HEK293 (cell line): ENCODE measurements at regions not wholly inside any gene's neighbourhood (a gene's known extent, or its start where the extent isn't known, plus 50 kb on each side); places are given as distances from the start of the nearest gene placed in this dataset.

Experiments
- ATF2 ChIP-seq: fragments of 450-650 bp; formaldehyde crosslinking; IDR thresholded peaks from 2 replicates; pipeline ENCODE4 v1.5.1; 2016; ENCODE audit warnings: missing biosample characterization, missing genetic modification characterization, low read depth
- PRDM6 ChIP-seq: fragments of 450-650 bp; formaldehyde crosslinking; IDR thresholded peaks from 2 replicates; pipeline ENCODE4 v1.5.1; 2017; ENCODE audit warnings: missing biosample characterization, missing genetic modification characterization
- YY2 ChIP-seq: fragments of 450-650 bp; formaldehyde crosslinking; IDR thresholded peaks from 2 replicates; pipeline ENCODE4 v1.5.1; 2016; ENCODE audit warnings: missing biosample characterization, missing genetic modification characterization
- ZBTB21 ChIP-seq: fragments of 450-650 bp; formaldehyde crosslinking; IDR thresholded peaks from 2 replicates; pipeline ENCODE4 v1.5.1; 2017; ENCODE audit warnings: missing biosample characterization, missing genetic modification characterization
- ZBTB49 ChIP-seq: fragments of 450-650 bp; formaldehyde crosslinking; IDR thresholded peaks from 2 replicates; pipeline ENCODE4 v1.5.1; 2016; ENCODE audit warnings: missing biosample characterization, missing genetic modification characterization, low read depth
- ZFP69B ChIP-seq: fragments of 450-650 bp; formaldehyde crosslinking; IDR thresholded peaks from 2 replicates; pipeline ENCODE4 v1.5.1; 2016; ENCODE audit warnings: missing biosample characterization, missing genetic modification characterization
- ZIC2 ChIP-seq: fragments of 450-650 bp; formaldehyde crosslinking; IDR thresholded peaks from 2 replicates; pipeline ENCODE4 v1.5.1; 2016; ENCODE audit warnings: missing biosample characterization, missing genetic modification characterization
- ZNF184 ChIP-seq: fragments of 450-650 bp; IDR thresholded peaks from 2 replicates; pipeline ENCODE4 v1.5.1; 2018; ENCODE audit warnings: missing biosample characterization, mild to moderate bottlenecking, missing genetic modification characterization
- ZNF292 ChIP-seq: fragments of 450-650 bp; formaldehyde crosslinking; IDR thresholded peaks from 2 replicates; pipeline ENCODE4 v1.5.1; 2016; ENCODE audit warnings: low read depth, missing biosample characterization, missing genetic modification characterization, borderline replicate concordance
- ZNF324 ChIP-seq: fragments of 450-650 bp; formaldehyde crosslinking; IDR thresholded peaks from 2 replicates; pipeline ENCODE4 v1.5.1; 2016; ENCODE audit warnings: missing biosample characterization, missing genetic modification characterization
- ZNF335 ChIP-seq: fragments of 450-650 bp; formaldehyde crosslinking; conservative IDR thresholded peaks from 2 replicates; pipeline ENCODE4 v1.5.1; 2016; ENCODE audit warnings: missing biosample characterization, missing genetic modification characterization
- ZNF362 ChIP-seq: fragments of 450-650 bp; formaldehyde crosslinking; IDR thresholded peaks from 2 replicates; pipeline ENCODE4 v1.5.1; 2016; ENCODE audit warnings: missing biosample characterization, missing genetic modification characterization
- ZNF398 ChIP-seq: fragments of 450-650 bp; formaldehyde crosslinking; IDR thresholded peaks from 2 replicates; pipeline ENCODE4 v1.5.1; 2017; ENCODE audit warnings: missing biosample characterization, missing genetic modification characterization
- ZNF473 ChIP-seq: fragments of 450-650 bp; formaldehyde crosslinking; IDR thresholded peaks from 2 replicates; pipeline ENCODE4 v1.5.1; 2017; ENCODE audit warnings: missing biosample characterization, missing genetic modification characterization
- ZNF518A ChIP-seq: fragments of 450-650 bp; formaldehyde crosslinking; conservative IDR thresholded peaks from 2 replicates; pipeline ENCODE4 v1.5.1; 2016; ENCODE audit warnings: low read depth, missing biosample characterization, missing genetic modification characterization
- ZNF561 ChIP-seq: fragments of 450-650 bp; IDR thresholded peaks from 2 replicates; pipeline ENCODE4 v1.5.1; 2018; ENCODE audit warnings: missing biosample characterization, missing genetic modification characterization, borderline replicate concordance
- ZNF629 ChIP-seq: fragments of 450-650 bp; formaldehyde crosslinking; IDR thresholded peaks from 2 replicates; pipeline ENCODE4 v1.5.1; 2017; ENCODE audit warnings: missing biosample characterization, missing genetic modification characterization
- ZNF654 ChIP-seq: fragments of 450-650 bp; formaldehyde crosslinking; IDR thresholded peaks from 2 replicates; pipeline ENCODE4 v1.5.1; 2016; ENCODE audit warnings: low read depth, missing biosample characterization, missing genetic modification characterization
- ZNF660 ChIP-seq: fragments of 450-650 bp; IDR thresholded peaks from 2 replicates; pipeline ENCODE4 v1.5.1; 2018; ENCODE audit warnings: missing biosample characterization, mild to moderate bottlenecking, missing genetic modification characterization
- ZNF777 ChIP-seq: fragments of 450-650 bp; formaldehyde crosslinking; IDR thresholded peaks from 2 replicates; pipeline ENCODE4 v1.5.1; 2017; ENCODE audit warnings: missing biosample characterization, missing genetic modification characterization, borderline replicate concordance
- ZNF830 ChIP-seq: fragments of 450-650 bp; IDR thresholded peaks from 2 replicates; pipeline ENCODE4 v1.5.0; 2018; ENCODE audit warnings: missing biosample characterization, missing genetic modification characterization, low read depth, mild to moderate bottlenecking, moderate library complexity
- ZSCAN16 ChIP-seq: fragments of 450-650 bp; formaldehyde crosslinking; IDR thresholded peaks from 2 replicates; pipeline ENCODE4 v1.5.1; 2016; ENCODE audit warnings: missing biosample characterization, missing genetic modification characterization
- ZSCAN30 ChIP-seq: fragments of 450-650 bp; IDR thresholded peaks from 2 replicates; pipeline ENCODE4 v1.5.1; 2018; ENCODE audit warnings: missing biosample characterization, mild to moderate bottlenecking, missing genetic modification characterization, moderate library complexity
- ZSCAN4 ChIP-seq: fragments of 450-650 bp; formaldehyde crosslinking; IDR thresholded peaks from 2 replicates; pipeline ENCODE4 v1.5.1; 2017; ENCODE audit warnings: missing biosample characterization, missing genetic modification characterization

- TF ChIP-seq ZNF184 (0 out of 2 replicates have a peak, but pooled peaks have one; percentile 28), ZNF292 (tag by site-specific recombination) (no peak), ZNF398 (peak; percentile 64), ZFP69B (tag by site-specific recombination) (peak; percentile 81), ZNF362 (0 out of 2 replicates have a peak, but pooled peaks have one; percentile 32), ZNF335 (tag by site-specific recombination) (peak; percentile 58), ZNF324 (tag by site-specific recombination) (peak; percentile 75), YY2 (tag by site-specific recombination) (peak; percentile 31; the same call in 1 of the 2 replicates), ZNF660 (tag by site-specific recombination) (peak; percentile 80), ATF2 (tag by site-specific recombination) (peak; percentile 96), ZNF654 (tag by site-specific recombination) (no peak), ZBTB21 (tag by site-specific recombination) (peak; percentile 97), ZBTB49 (tag by site-specific recombination) (no peak), ZSCAN30 (tag by site-specific recombination) (0 out of 2 replicates have a peak, but pooled peaks have one; percentile 30), ZSCAN16 (tag by site-specific recombination) (no peak), ZSCAN4 (tag by site-specific recombination) (0 out of 2 replicates have a peak, but pooled peaks have one; percentile 19), ZNF518A (tag by site-specific recombination) (peak; percentile 53; the same call in 1 of the 2 replicates), ZNF473 (tag by site-specific recombination) (0 out of 2 replicates have a peak, but pooled peaks have one; percentile 42), ZIC2 (tag by site-specific recombination) (peak; percentile 31; the same call in 1 of the 2 replicates), ZNF629 (peak; percentile 86), ZNF777 (tag by site-specific recombination) (no peak), ZNF830 (no peak), ZNF561 (tag by site-specific recombination) (no peak), PRDM6 (tag by site-specific recombination) (peak; percentile 92)
These were observed 139.3 kb downstream of the CXCL12 start (continued) for GRCh38 chr10:44245601-44245938.
